GM21529 (cell line): ENCODE measurements at regions not wholly inside any gene's neighbourhood (a gene's known extent, or its start where the extent isn't known, plus 50 kb on each side); places are given as distances from the start of the nearest gene placed in this dataset.

Source experiments
- ATAC-seq: cut with Tn5 transposase; IDR thresholded peaks from one replicate; pipeline ENCODE4 v1.9.1; 2021; ENCODE audit not compliant: unreplicated experiment

DNA sequence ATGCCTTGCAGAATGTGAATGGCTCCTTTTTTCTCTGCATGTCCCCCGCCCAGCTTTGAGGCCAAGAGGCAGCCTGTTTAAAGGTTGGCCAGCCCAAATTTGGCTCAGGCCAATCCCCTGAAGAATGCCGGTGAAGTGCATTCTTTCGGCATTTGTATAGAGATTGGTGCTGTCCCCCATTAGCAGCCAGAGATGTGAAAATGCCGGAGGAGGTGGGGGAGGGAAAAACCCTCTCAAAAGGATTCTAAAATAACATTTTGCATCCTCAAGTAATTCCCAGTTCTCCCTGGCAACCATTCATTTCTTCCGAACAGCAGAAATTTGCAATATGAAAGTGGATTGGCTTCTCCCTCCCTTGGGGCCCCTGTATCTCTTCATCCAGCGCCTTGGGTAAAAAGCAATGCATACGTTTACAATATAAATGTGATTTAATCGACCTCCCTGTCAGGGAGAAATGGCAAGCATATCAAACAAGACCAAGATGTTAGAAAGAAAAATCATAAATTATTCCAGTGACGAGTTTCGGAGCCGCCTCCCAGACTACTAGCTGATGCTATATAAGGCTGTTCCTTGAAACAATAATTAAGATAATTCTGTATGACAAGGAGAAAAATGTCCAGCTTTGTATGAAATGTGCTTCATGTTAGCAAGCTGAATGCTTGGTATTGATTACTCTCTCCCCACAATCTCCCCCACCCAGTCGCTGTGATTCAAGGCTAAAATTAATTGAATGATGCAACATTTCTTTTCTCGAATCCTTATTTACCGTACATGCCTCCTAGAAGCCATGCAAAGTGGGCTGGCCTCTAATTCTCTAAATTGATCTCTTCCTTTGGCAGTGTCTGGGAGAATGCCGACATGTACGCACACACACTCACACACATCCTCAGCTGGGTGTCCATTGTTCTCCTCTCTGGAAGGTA is 323.7 kb downstream of the RPS24 start:
- no peak for ATAC-seq

DNA sequence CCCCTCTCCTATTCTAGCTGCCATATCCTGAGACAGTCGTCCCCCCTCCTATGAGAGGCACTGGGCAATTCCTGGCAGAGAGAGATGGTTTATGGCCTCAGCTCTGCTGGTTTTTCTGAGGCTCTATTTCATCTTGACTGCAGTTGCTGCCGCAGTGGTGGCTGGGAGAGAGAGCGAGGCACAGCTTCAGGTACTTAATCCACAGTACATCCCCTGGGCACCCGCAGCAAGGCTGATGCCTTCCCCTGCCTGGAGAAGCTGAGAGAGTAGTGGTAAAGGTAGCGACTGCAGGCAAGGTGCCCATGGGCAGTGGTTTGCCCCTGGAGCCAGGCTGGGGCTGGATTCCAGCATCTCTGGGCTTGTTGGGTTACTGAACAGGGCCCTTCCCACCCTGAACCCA is 324.7 kb downstream of the RPS24 start:
- no peak for ATAC-seq

DNA sequence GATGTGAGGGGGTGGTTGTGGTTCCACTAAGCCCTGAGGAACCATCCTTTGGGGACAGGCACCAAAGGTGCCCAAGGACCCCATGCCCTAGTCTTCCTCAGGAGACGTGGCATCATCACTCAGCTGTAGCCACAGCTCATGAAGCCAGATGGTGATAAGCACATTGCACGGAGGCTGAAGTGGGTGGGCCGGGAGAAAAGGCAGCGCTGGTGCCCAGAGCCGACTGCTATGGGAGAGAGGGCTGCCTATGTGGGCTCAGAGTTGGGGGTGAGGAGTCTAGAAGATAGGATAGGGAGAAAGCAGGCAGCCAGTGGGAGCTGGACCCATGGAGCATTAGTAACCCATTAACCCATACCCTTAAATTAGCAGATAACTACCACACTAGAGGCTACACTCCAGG is 325.3 kb downstream of the RPS24 start:
- ATAC-seq = no peak

DNA sequence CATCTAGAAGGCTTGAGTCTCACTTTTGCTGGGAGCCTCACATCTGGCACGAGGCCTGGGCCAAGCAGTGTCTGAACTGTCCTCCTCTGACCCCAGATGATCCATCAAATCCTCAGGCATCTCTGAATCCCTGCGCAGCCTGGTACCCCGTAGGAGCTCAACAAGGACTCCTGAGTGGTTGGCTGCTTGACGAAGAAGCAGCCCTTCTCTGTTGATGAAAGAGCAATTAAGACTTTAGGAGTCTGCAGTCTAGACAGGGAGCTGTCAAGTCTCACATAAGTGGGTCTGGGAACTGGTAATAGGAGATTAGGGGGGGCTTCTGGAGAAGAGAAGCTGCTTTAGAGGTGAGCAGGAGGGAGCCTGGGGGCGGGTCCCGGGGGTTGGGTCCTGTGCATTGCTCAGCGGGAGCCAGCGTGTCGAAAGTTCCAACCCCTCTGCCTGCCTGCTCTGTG is 326.0 kb downstream of the RPS24 start:
- no peak for ATAC-seq

DNA sequence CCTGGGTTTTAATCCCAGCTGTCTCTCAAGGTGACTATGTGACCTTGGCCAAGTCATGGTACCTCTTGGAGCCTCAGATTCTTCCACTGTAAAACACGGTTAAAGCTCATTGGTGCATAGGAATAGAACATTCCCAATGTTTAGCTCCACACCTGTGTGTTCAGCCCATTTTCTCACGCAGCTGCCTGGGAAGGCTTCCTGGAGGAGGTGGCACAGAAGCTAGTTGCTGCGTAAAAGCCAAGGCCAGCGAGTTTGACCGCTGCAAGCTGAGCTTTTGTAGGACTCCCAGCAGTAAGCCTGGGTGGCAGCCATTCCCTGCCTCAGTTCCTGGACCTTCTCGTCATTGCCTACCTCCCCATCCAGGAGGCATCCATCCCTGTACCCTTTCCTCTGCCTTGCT is 326.6 kb downstream of the RPS24 start:
- no peak for ATAC-seq

DNA sequence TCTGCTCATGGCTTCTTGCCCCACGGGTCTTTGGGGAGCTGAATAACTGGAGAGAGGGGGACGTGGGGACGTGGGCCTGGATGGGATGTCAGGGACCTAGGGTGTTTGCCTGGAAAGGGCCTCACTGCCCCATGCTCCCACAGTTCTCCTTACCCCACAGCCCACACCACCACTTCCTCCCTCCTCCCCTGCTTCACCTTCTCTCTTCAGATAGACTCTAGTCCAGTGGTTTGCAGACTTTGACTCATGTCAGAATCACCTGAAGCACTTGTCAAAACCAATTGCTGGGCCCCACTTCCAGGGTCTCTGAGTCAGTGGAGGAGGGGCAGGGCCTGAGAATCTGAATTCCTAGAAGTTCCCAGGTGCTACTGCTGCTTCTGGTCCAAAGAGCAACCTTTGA is 327.4 kb downstream of the RPS24 start:
- ATAC-seq = no peak

DNA sequence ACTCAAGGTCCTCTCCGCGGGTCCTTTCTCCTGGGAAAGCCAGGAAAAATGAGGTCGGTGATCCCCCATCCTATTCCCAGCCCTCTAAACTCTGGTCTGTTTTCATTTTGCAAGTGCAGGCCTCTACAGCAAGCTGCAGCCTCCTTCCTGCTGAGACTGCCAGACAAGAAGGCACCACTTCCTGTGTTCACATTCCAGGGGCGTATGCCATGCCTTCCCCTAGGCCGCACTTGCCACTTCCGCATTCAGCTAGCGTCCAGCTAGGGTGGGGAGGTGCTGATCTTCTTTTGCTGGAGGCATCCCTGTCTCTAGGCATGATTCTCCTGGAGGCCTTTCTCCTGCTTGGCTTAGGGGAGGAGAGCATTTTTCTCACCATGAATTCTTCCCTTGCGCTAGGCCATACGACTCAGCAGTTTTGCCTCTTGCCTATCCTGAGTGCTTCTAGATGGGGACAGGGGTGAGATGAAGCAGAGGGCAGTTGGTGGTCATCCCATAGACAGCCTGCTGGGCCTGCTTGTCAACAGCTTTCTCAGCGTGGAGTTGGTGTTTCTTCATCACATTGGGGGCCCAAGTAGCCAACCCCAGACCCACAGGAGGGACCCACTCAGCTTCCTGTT is 328.9 kb downstream of the RPS24 start:
- no peak for ATAC-seq

DNA sequence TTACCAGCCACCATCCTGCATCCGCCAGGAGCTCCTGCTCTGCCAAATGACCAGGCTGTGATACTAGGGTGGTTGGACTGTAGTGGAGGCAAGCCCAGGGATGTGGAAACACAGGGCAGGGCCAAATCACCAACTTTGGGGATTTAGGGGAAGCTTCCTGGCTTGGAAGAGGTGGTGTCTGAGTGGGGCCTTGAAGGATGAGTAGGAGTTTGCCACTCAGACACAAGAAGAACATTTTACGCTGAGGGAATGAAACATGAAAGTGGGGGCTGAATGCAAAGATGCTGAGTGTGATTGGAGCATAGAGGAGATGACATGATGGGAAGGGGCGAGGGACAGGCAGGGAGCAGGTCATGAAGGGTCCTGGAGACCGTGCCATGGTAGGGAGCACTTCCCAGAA is 329.5 kb downstream of the RPS24 start:
- ATAC-seq = no peak

DNA sequence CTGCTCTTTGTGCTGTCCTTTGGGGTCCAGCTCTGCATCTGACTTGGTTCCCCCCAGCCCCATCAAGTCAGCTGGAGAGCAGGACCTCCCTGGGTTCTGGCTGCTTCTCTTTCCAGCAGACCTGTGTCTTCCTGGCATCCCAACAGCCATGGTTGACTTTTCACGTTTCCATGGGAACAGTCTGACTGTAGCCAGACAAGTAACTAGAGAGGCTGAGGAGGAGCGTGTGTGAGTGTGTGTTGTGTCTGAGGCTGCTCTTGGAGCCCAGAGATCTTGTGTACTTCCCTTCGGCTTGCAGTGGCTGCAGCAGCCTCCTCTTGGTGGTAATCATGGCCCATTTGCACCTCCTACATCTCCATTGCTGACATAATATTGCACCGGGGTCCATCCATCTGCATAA is 332.0 kb downstream of the RPS24 start:
- no peak for ATAC-seq

DNA sequence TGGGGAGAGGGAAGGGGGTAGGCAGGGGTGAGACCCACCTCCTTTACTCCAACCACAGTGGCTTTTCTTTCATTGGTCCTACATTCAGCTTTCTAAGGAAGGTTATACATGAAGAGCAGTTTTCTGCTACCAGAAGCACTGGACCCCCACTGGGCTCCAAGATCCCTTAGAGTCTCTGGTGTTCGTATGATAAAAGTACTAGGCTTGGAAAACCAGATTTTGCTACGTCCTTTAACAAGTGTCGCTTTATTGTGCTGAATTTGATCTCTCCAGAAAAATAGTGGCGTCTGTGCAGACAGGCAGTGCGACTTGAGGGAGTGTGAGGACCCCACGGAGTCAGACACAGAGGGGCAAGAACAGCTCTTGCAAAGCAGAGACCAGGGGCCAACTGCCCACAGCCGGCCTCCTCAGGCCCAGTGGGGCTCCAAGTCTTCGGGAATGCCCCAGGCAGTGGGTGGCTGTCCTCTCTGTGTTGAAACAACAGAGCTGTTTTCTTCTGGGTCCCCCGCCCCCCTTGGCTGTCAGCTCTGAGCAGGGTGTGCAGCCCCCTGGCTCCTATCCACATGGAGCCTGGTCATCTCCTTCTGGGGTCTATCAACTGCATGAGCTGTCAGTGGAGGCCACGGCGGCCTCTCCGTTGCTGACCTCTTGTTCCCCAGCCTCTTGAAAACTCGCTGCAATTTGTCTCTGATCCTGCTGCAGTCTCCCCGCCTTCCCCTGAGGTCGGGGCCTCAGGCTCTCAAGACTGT is 333.2 kb downstream of the RPS24 start:
- no peak for ATAC-seq

DNA sequence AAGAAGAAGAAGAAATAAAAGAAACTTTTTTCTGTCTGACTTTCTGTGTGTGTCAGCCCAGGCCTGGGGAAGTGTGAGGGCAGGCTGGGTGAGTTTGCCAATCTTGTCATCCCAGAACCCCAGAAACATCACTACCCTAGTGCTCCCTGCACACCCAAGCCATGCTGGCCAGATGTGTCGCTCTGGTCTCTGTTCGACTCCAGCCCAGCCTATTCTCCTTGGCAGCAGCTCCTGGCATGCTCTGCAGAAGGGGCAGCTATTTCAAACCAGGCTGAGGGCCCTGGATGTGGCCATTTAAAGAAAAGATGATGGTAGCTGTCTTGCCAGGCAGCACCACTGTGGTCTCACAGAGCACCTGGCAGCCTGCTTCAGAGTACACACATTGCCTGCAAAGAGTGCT is 334.1 kb downstream of the RPS24 start:
- ATAC-seq = no peak

DNA sequence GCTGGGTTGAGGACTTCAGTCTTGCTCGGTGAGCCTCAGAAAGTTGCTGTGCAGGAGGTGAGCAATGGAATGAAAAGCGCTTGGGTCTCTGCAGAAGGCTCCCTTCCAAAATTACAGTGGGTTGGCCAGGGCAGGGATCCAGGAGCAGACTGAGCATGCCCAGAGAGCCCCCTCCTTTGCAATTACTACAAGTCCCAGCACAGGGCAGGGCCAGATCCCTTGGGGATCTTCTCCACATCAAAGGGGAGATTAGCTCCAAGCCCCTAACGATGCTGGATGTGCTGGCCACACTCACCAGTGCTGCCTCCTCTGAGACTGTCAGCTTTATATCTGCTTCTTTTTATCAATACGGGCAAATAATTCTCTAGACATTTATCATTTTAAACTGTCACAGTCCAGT is 337.5 kb downstream of the RPS24 start:
- ATAC-seq = no peak

DNA sequence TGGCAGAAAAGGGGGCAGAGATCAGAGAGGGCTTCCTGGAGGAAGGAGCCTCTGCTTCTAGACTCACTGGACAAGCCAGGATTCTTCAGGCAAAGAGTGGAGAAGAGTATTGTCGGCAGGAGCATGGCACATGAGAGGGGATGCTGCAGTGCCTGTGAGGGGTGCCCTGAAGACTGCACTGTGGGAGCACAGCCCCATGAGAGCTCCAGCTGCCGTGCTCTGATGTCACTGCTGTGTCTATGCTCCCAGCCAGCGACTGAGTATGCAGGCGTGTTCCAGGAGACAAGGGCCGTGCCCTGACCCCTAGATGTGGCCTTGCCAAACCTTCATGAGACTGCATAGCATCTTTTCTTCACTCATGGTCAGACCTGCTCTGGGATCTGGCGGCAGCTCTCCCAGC is 339.1 kb downstream of the RPS24 start:
- no peak for ATAC-seq

DNA sequence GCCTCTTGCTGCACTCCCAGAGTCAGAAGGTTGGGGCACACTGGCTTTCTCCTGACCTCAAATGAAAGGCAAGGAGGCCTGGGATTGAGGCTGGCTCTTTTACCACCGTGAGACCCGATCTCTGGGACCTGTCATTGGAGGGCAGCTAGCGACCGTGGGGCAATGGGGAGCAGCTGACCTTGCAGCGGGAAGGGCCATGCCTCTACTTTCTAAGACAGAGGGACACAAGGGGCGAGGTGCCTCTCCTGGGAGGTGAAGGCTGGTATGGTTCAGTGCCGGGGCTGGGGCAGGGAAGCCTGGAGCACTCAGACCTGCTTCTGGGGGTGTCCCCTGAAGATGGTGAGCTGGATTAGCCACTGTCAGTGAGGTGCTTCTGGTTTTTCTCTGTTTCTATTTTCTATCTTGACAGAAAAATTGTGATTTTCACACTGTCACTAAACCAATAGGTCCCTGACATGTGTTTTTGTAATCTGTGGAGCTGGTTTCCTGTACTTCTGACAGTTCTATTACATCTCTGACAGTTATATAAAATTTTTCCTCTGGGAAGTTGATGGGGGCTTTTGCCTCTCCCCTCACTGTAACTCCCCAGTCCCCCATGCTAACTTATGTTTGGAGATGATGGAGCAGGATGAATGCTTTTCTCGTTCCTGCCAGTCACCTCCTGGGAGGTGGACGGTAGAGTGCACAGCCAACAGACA is 340.8 kb downstream of the RPS24 start:
- no peak for ATAC-seq

DNA sequence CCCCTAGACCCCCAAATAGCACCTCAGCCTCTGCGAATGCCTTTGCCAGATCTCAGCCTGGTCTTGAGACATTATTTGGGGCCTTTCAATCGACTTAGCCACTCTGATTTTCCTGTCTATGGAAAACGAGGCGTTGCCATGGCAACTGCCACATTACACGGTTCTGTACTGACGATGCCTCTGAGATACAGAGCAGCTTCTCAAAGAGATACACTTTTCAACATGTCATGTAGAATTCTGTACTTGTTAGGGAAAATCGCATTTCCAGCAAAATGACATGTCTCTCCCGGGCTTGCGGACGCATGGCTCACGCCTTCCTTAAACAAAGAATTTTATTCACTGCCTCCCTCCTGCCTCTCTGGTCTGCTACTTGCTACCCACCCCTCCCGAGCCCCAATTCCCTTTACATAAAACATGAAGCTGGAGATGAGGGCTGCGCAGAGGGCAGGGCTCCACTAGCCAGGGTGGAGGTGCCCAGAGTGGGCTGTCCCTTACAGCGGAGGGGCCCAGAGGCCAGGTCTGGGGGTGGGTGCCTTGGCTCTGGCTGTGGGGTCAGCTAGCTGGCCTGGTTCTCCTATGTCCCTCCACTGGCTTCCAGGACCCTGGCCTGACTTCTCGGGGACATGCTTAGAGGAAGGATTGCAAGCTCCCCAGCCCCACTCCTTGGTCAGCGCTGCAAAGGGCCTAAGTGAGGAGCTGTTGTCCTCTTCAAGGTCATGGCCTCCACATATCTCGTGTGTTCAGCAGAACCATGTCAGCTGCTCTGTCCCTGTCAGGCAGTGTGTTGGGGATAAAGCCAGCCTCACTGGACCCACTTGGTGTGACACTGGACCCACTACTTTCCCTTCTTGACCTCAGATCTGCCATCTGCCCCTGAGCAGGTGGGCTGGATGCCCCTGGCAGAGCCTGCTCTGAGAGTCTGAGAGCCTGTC is 342.5 kb downstream of the RPS24 start:
- no peak for ATAC-seq

DNA sequence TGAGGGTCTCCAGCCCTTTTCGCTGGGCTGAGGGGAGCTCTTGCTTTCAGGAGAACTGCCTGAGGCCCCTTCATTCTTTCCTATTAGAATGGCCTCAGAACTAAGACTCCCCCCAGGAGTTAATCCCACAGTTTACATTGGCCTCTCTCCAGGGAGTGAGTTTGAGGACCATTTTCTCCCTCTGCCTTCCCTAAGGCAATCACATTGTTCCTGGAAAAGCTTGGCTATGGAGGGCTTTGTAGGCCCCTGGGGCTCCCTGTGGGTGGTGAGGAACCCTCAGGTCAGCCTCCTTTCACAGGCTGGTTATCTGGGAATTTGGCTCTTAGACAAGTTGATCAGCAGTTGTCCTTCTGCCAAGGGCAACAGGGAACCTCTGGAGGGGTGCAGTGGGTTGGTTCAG is 343.7 kb downstream of the RPS24 start:
- ATAC-seq = no peak

DNA sequence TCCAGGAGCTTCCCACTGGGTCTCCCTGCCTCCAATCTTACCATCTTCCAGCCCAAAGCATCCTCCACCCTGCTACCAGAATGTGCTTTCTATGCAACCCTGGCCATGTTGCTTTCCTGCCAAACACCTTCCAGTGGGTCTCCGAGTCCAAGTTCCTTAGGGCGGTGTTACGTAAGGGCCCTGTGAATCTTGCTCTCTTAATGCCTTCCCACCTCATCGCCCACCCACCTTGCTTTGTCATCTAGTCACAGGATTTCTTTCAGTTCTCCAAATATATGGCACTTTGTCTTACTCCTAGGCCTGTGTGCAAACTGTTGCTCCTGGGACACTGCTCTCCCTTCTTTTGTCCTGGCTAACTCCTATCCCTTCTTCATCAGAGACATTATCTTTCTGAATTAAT is 344.5 kb downstream of the RPS24 start:
- ATAC-seq = no peak

DNA sequence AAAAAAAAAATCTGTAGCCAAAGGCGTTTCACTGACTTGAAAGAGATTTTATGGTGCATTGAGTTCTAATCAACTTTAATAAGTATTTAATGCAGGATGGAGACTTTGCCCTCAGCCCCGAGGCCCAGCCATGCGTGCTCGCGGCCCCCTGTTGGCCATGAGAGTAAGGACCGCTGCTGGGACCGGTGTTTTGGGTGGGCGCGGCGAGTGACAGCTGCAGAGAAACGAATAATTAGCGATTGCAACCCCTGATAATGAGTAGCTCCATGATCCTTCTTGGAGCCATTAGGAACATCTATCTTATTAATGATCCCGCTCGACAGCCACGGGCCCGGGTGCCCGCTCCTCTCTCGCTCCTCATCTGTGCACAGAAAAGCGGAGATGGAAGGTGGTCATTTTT is 347.4 kb downstream of the RPS24 start:
- no peak for ATAC-seq

DNA sequence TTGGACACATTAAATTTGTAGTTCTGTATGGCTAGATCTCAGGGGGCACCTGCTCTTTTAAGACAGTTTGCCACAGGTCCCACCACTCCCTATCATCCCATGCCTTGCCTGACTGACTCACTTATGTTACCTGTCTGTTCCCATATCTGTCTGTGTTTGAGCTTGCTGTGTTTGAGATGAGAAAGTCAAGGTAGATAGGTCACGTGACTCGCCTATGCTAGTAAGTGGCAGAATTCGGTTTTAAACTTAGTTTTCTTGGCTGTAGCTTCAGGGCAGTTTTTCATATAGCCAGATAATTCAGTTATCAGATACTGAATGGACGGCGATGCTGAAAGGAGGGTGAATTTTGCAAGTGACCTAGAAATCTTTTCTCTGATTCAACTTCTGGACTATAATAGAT is 348.4 kb downstream of the RPS24 start:
- ATAC-seq = no peak

DNA sequence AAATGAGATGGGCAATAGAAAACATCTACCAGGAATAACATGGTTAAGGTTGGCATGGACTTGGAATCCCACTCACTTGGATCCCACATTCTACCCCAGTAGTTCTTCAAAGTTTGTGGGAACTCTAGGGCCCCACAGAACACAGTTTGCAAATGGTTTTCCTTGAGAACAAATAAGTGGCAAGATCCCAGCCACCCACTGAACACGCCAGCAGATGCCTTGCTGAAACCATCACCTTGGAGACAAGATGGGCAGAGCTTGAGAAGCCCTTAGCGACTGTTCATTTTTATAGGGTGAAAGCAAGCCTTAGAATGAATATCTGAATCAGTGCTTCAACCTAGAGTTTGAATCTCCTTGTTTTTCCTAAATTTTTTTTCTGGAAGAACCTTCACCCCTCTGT is 349.1 kb downstream of the RPS24 start:
- ATAC-seq = no peak
